Heart left ventricle (tissue), 16 donors: ENCODE measurements at regions not wholly inside any gene's neighbourhood (a gene's known extent, or its start where the extent isn't known, plus 50 kb on each side); places are given as distances from the start of the nearest gene placed in this dataset.

Source experiments
- ATAC-seq, 4 donors: fragments of 200-7000 bp; cut with Tn5 transposase; one replicate each; pipeline ENCODE4 v1.9.1; 2020 to 2022; ENCODE audit warnings: moderate library complexity in 4 of 4, mild to moderate bottlenecking in 3 of 4, moderate number of reproducible peaks in 1 of 4
- DNase-seq, 5 donors: peaks; one replicate each; pipeline ENCODE4 v3.0.0-alpha.2; 2020
- H3K27ac ChIP-seq, 12 donors: fragments of 200-600 bp; sonication (generic) in 4 of 12; one replicate each; pipeline versions ENCODE4 v1.5.0 to v1.8.0; 2016 to 2022; ENCODE audit warnings: mild to moderate bottlenecking in 2 of 12
- H3K27me3 ChIP-seq, 9 donors: fragments of 200-600 bp; sonication (generic) in 2 of 9; one replicate each; pipeline versions ENCODE4 v1.5.1 to v1.8.0; 2016 to 2022; ENCODE audit warnings: mild to moderate bottlenecking in 3 of 9
- H3K36me3 ChIP-seq, 9 donors: fragments of 200-600 bp; sonication (generic) in 2 of 9; one replicate each; pipeline versions ENCODE4 v1.5.0 to v1.8.0; 2018 to 2022; ENCODE audit warnings: mild to moderate bottlenecking in 2 of 9
- H3K4me1 ChIP-seq, 12 donors: fragments of 200-600 bp; sonication (generic) in 4 of 12; one replicate each; pipeline versions ENCODE4 v1.5.0 to v1.8.0; 2016 to 2022; ENCODE audit warnings: mild to moderate bottlenecking in 3 of 12
- H3K4me3 ChIP-seq, 12 donors: fragments of 200-600 bp; sonication (generic) in 4 of 12; one replicate each; pipeline versions ENCODE4 v1.5.0 to v1.8.0; 2017 to 2022; ENCODE audit warnings: mild to moderate bottlenecking in 9 of 12, moderate library complexity in 4 of 12
- H3K9me3 ChIP-seq, 12 donors: fragments of 200-600 bp; sonication (generic) in 4 of 12; one replicate each; pipeline versions ENCODE4 v1.5.0 to v1.8.0; 2016 to 2022; ENCODE audit warnings: mild to moderate bottlenecking in 1 of 12
- CTCF ChIP-seq, 12 donors: fragments of 200-600 bp; sonication (generic) in 4 of 12; IDR thresholded peaks; one replicate each; pipeline versions ENCODE4 v1.5.0 to v1.8.0; 2018 to 2022; ENCODE audit warnings: antibody characterized with exemption in 12 of 12, mild to moderate bottlenecking in 5 of 12
- POLR2A ChIP-seq, 2 donors: fragments of 450-650 bp; IDR thresholded peaks; one replicate each; pipeline ENCODE4 v1.6.1; 2017; ENCODE audit warnings: antibody characterized with exemption in 2 of 2, mild to moderate bottlenecking in 2 of 2, moderate library complexity in 2 of 2
- WGBS, 4 donors: extraction: QIAGEN DNeasy Blood & Tissue Kit in 2 of 4; methylation state at CpG; one replicate each; pipeline versions ENCODE4 v1.1.5 to v1.1.7; 2013 to 2018; 5-methylcytosine and 5-hydroxymethylcytosine counted together
- intact Hi-C, 10 donors: fragments of 100-400 bp; cut with DNase I; formaldehyde crosslinking; loops; one replicate each; pipeline versions ENCODE4 v1.11.1 to v1.14.2; 2022
- donor health status: ischemic (EF 13 %, LVEDD 7.1; RV severe dilation, severe dysfunction).
- donor health status: healthy with polysubstance abuse.
- donor health status: DM: no; HTN: yes; CAD: no.
- donor health status: DM: no; HTN: no; CAD: no.
- donor health status: ischemic (EF 25% LVEDD 6.9; RV normal size, moderate dysfunction).
- donor health status: ischemic (EF 25% LVEDD 5.7; RV mildly dilated, moderate dysfunction).
- donor health status: healthy.
- donor health status: DM: yes; HTN: yes; CAD: no.
- donor health status: ischemic (EF 35%, LVEDD 5.7; RV mildly dilated, moderate dysfunction).
- donor health status: nonischemic (EF 11% LVEDD 7.7; RV severe dilation, severe dysfunction).
- donor health status: DM: yes; HTN: yes; CAD: no.
- donor health status: PGD.
- donor health status: ischemic (EF 29% LVEDD 5.4; RV normal size, mild dysfunction).
- donor health status: nonischemic (EF 23%, LVEDD 6.1; RV moderate dilation, normal function).

DNA sequence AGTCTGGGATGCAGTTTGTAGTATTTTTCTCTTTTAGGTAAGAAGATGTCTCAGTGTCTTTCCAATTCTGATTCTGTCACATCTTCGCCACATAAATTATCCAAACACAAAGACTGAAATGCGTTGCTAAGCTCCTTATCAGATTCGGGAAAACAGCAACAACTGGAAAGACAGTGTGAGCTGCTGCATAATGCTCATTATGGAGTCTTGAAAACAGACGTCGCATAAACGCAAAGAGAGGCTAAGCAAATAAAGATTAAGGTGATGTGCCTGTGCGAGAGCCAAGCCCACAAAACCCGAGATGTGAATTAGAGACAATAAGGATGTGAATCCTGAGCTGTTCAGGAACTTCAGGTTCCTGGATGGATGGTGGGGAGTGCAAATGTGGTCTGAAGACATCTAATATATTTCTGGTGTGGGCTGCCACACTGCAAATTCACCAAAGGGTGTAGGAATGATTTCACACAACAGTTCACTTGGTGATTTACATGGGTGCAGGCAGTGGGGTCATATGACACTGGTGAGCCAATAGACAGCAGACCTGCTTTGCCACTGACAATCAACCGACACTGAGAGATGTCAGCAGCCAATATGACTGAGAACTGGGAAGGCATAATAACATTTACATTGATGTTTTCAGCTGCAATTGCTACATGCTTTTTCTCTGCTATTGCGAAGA is 195.8 kb downstream of the MTX2 start:
- no peak for ATAC-seq
- peaks cover 0 to 19% (median 3%) of the 10 kb centered on the region in 12 donors for H3K4me1 ChIP-seq
- no peaks in the 10 kb centered on the region for H3K9me3 ChIP-seq
- DNase-seq = no peak
- WGBS, 4 donors = 73 to 76% (median 74%) methylated on average over 10 of the region's 10 CpGs
- no peaks in the 10 kb centered on the region for H3K36me3 ChIP-seq
- peaks cover 0 to 32% (median 4%) of the 10 kb centered on the region in 9 donors for H3K27me3 ChIP-seq
- H3K4me3 ChIP-seq = no peak overlapping the region
- intact Hi-C loops = loop anchor here in 2 of 10 donors (5.0 kb wide), 2 partner anchors 87 to 172 kb away; no protein-coding TSS in a partner anchor
- TF ChIP-seq POLR2A (IDR thresholded peaks at IDR 0.05) (no peak), CTCF (IDR thresholded peaks at IDR 0.05) (no peak)
- no peak overlapping the region for H3K27ac ChIP-seq

- Histone ChIP-seq H3K4me1 (peaks cover 0 to 5% (median 0%) of the 10 kb centered on the region in 12 donors), H3K27me3 (peaks cover 0 to 33% (median 4%) of the 10 kb centered on the region in 9 donors), H3K36me3 (no peaks in the 10 kb centered on the region), H3K27ac (no peak overlapping the region), H3K9me3 (no peaks in the 10 kb centered on the region), H3K4me3 (no peak overlapping the region)
- TF ChIP-seq POLR2A (IDR thresholded peaks at IDR 0.05) = no peak
- no peak for TF ChIP-seq CTCF (IDR thresholded peaks at IDR 0.05)
- 93 to 96% (median 94%) methylated on average over 5 of the region's 5 CpGs for WGBS, 4 donors
- intact Hi-C loops = no loop called here
- DNase-seq (no peak), ATAC-seq (no peak)
These were observed 197.7 kb downstream of the MTX2 start for GRCh38 chr2:176466918-176467452.

GRCh38 chr2:176467595-176467994 is 198.4 kb downstream of the MTX2 start:
- Histone ChIP-seq H3K4me1 (peaks cover 0 to 3% (median 0%) of the 10 kb centered on the region in 12 donors), H3K36me3 (no peaks in the 10 kb centered on the region), H3K4me3 (no peak overlapping the region), H3K27ac (no peak overlapping the region), H3K9me3 (no peaks in the 10 kb centered on the region), H3K27me3 (peaks cover 0 to 33% (median 4%) of the 10 kb centered on the region in 9 donors)
- intact Hi-C loops = no loop called here
- 95 to 97% (median 95%) methylated on average over 6 of the region's 6 CpGs for WGBS, 4 donors
- no peak for DNase-seq
- TF ChIP-seq CTCF (IDR thresholded peaks at IDR 0.05) = no peak
- no peak for TF ChIP-seq POLR2A (IDR thresholded peaks at IDR 0.05)
- ATAC-seq = no peak

DNA sequence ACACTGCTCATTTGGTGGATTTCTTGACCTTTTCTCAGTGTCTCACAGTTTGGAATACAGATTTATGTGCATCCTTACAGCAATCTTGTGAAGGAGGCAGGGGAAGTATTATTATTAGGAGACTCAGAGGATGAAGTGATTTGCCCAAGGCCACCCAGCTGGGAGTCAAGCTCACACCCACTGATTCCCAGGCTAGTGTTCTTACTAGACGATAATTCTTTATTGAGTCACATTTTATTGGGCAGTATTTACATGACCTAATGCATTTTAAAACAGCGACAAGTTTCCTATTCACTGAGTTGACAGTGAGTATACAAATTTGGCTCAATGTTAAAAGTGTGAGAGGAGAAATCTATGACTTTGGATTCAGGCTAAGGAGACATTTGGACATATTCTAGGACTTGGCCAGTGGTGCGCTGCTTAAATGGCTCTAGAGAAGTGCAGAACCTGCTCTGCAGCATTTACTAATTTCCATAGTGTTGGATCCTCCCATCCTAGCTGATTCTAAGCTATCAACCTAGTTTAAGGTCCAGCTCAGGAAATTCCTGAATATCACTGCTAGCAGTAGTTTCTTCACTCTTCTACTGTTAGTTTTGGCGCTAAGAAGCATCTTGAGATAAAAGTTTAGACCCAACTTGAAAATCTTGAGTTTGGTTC is 199.3 kb downstream of the MTX2 start:
- WGBS, 4 donors = 87 to 92% (median 91%) methylated on average over 4 of the region's 4 CpGs
- Histone ChIP-seq H3K4me3 (no peak overlapping the region), H3K36me3 (no peaks in the 10 kb centered on the region), H3K9me3 (no peaks in the 10 kb centered on the region), H3K27ac (no peak overlapping the region), H3K4me1 (peaks cover 0 to 12% (median 0%) of the 10 kb centered on the region in 12 donors), H3K27me3 (peaks cover 0 to 33% (median 0%) of the 10 kb centered on the region in 9 donors)
- ATAC-seq = no peak
- TF ChIP-seq CTCF (IDR thresholded peaks at IDR 0.05) (no peak), POLR2A (IDR thresholded peaks at IDR 0.05) (no peak)
- intact Hi-C loops = no loop called here
- no peak for DNase-seq
